Endodermal cell (in vitro differentiated cells): ENCODE measurements at regions not wholly inside any gene's neighbourhood (a gene's known extent, or its start where the extent isn't known, plus 50 kb on each side); places are given as distances from the start of the nearest gene placed in this dataset.
"Not testable (repeated sequence)": the region's sequence is repeated elsewhere in the genome, so short reads cannot be mapped to it uniquely, and the experiment has no call there.

Experiments used
- DNase-seq: peaks from one replicate; pipeline ENCODE4 v3.0.0-alpha.2; 2017
- H3K27ac ChIP-seq: 2 replicates; pipeline ENCODE4 v1.5.1; 2013; ENCODE audit warnings: mild to moderate bottlenecking, low read depth, low read length, moderate library complexity
- H3K27me3 ChIP-seq: 2 replicates; pipeline ENCODE4 v1.6.1; 2013; ENCODE audit warnings: mild to moderate bottlenecking, low read length, moderate library complexity; ENCODE audit not compliant: insufficient read depth, control insufficient read depth, poor library complexity, severe bottlenecking
- H3K36me3 ChIP-seq: 2 replicates; pipeline ENCODE4 v1.7.0; 2013; ENCODE audit warnings: mild to moderate bottlenecking, low read length, moderate library complexity; ENCODE audit not compliant: control insufficient read depth, insufficient read depth
- H3K4me1 ChIP-seq: one replicate; pipeline ENCODE4 v1.7.0; 2013; ENCODE audit warnings: low read length; ENCODE audit not compliant: control insufficient read depth, insufficient read depth
- H3K4me3 ChIP-seq: 2 replicates; pipeline ENCODE4 v1.5.1; 2013; ENCODE audit warnings: mild to moderate bottlenecking, low read length, moderate library complexity
- H3K9ac ChIP-seq: 2 replicates; pipeline ENCODE4 v1.6.1; 2013; ENCODE audit warnings: mild to moderate bottlenecking, low read length, moderate library complexity; ENCODE audit not compliant: poor library complexity, severe bottlenecking; ENCODE audit errors: extremely low read depth
- H3K9me3 ChIP-seq: 2 replicates; pipeline ENCODE4 v1.6.1; 2013; ENCODE audit warnings: mild to moderate bottlenecking, low read length, moderate library complexity; ENCODE audit not compliant: control insufficient read depth
- H3K27ac Mint-ChIP-seq: 2 replicates; pipeline ENCODE4 v1.8.0; 2020; ENCODE audit warnings: mixed read lengths
- H3K27me3 Mint-ChIP-seq: 2 replicates; pipeline ENCODE4 v1.8.0; 2021; ENCODE audit warnings: mild to moderate bottlenecking, mixed read lengths; ENCODE audit not compliant: insufficient read depth
- H3K36me3 Mint-ChIP-seq: 2 replicates; pipeline ENCODE4 v1.8.0; 2020; ENCODE audit warnings: low read depth, mixed read lengths
- H3K4me1 Mint-ChIP-seq: 2 replicates; pipeline ENCODE4 v1.8.0; 2020; ENCODE audit warnings: mixed read lengths
- H3K4me3 Mint-ChIP-seq: 2 replicates; pipeline ENCODE4 v1.8.0; 2020; ENCODE audit warnings: mild to moderate bottlenecking, moderate library complexity, mixed read lengths
- H3K9me3 Mint-ChIP-seq: 2 replicates; pipeline ENCODE4 v1.8.0; 2020; ENCODE audit warnings: mild to moderate bottlenecking, mixed read lengths
- CTCF ChIP-seq: fragments of 200-600 bp; sonication (generic); conservative IDR thresholded peaks from 2 replicates; pipeline ENCODE4 v1.5.0; 2021; ENCODE audit warnings: antibody characterized with exemption, mild to moderate bottlenecking
- WGBS, 2 experiments: methylation state at CpG; one replicate each; pipeline versions ENCODE4 v1.1.5 to v1.1.7; 2013; ENCODE audit warnings: missing lambda C conversion rate in 2 of 2, mixed read lengths in 1 of 2; ENCODE audit not compliant: insufficient coverage in 1 of 2, insufficient read length in 1 of 2; 5-methylcytosine and 5-hydroxymethylcytosine counted together

- no peak overlapping the region for H3K4me3 Mint-ChIP-seq
- H3K4me3 ChIP-seq: no peak overlapping the region
These were observed 141.0 kb downstream of the OTOL1 start for GRCh38 chr3:161637559-161637958.

GRCh38 chr3:161639095-161639494 is 142.5 kb downstream of the OTOL1 start:
- H3K27me3 ChIP-seq, H3K9me3 Mint-ChIP-seq, H3K4me1 Mint-ChIP-seq, H3K4me3 ChIP-seq, H3K4me1 ChIP-seq, H3K4me3 Mint-ChIP-seq, H3K27ac ChIP-seq, H3K27me3 Mint-ChIP-seq, H3K27ac Mint-ChIP-seq, H3K9me3 ChIP-seq, H3K36me3 Mint-ChIP-seq, H3K36me3 ChIP-seq, H3K9ac ChIP-seq, DNase-seq: not testable (repeated sequence)
- WGBS, 2 experiments: 95% methylated on average over 5 of the region's 5 CpGs; no CpG with 5 or more reads in 1 of the 2 experiments

More at GRCh38 chr3:161637559-161637958, 141.0 kb downstream of the OTOL1 start:
- no peaks in the 10 kb centered on the region for H3K27me3 Mint-ChIP-seq
- Histone ChIP-seq H3K9ac (no peak overlapping the region), H3K9me3 (no peaks in the 10 kb centered on the region), H3K27me3 (no peaks in the 10 kb centered on the region), H3K36me3 (no peaks in the 10 kb centered on the region), H3K4me1 (no peaks in the 10 kb centered on the region), H3K27ac (no peak overlapping the region)
- no peak for DNase-seq
- H3K27ac Mint-ChIP-seq: no peak overlapping the region
- H3K36me3 Mint-ChIP-seq: no peaks in the 10 kb centered on the region
- 80 to 84% methylated on average over 1 to 2 of the region's 2 CpGs for WGBS, 2 experiments
- peaks cover 4% of the 10 kb centered on the region for H3K4me1 Mint-ChIP-seq
- no peaks in the 10 kb centered on the region for H3K9me3 Mint-ChIP-seq
- no peak for TF ChIP-seq CTCF

GRCh38 chr3:161640181-161640580 is 143.6 kb downstream of the OTOL1 start:
- 76% methylated on average over 1 of the region's 1 CpG; no CpG with 5 or more reads in 1 of the 2 experiments for WGBS, 2 experiments
- TF ChIP-seq CTCF: no peak

GRCh38 chr3:161641287-161641686 is 144.7 kb downstream of the OTOL1 start:
- no peak for DNase-seq
- H3K9ac ChIP-seq: no peak overlapping the region
- H3K36me3 ChIP-seq: no peaks in the 10 kb centered on the region
- no peak overlapping the region for H3K27ac ChIP-seq
- H3K27me3 ChIP-seq: no peaks in the 10 kb centered on the region
- H3K4me1 ChIP-seq: no peaks in the 10 kb centered on the region
- Mint-ChIP-seq H3K4me1 (peaks cover 5% of the 10 kb centered on the region), H3K4me3 (no peak overlapping the region), H3K27ac (no peak overlapping the region), H3K27me3 (no peaks in the 10 kb centered on the region), H3K9me3 (no peaks in the 10 kb centered on the region), H3K36me3 (no peaks in the 10 kb centered on the region)
- H3K9me3 ChIP-seq: no peaks in the 10 kb centered on the region
- no peak for TF ChIP-seq CTCF
- 90 to 92% methylated on average over 1 of the region's 1 CpG for WGBS, 2 experiments
- no peak overlapping the region for H3K4me3 ChIP-seq

More at GRCh38 chr3:161640181-161640580, 143.6 kb downstream of the OTOL1 start:
- DNase-seq: no peak
- H3K4me1 Mint-ChIP-seq: peaks cover 5% of the 10 kb centered on the region
- no peaks in the 10 kb centered on the region for H3K27me3 Mint-ChIP-seq
- H3K27ac Mint-ChIP-seq: no peak overlapping the region
- no peaks in the 10 kb centered on the region for H3K9me3 Mint-ChIP-seq
- H3K4me3 ChIP-seq: no peak overlapping the region
- no peaks in the 10 kb centered on the region for H3K27me3 ChIP-seq
- no peaks in the 10 kb centered on the region for H3K9me3 ChIP-seq
- no peaks in the 10 kb centered on the region for H3K4me1 ChIP-seq
- H3K36me3 Mint-ChIP-seq: no peaks in the 10 kb centered on the region
- H3K36me3 ChIP-seq: no peaks in the 10 kb centered on the region
- H3K9ac ChIP-seq: no peak overlapping the region
- H3K4me3 Mint-ChIP-seq: no peak overlapping the region
- no peak overlapping the region for H3K27ac ChIP-seq
